VCaP (cell line): ENCODE measurements at regions not wholly inside any gene's neighbourhood (a gene's known extent, or its start where the extent isn't known, plus 50 kb on each side); places are given as distances from the start of the nearest gene placed in this dataset.

Experiments
- H3K27ac ChIP-seq: fragments of 450-650 bp; 2 replicates; pipeline ENCODE4 v1.5.1; 2017
- CTCF ChIP-seq: fragments of 450-650 bp; conservative IDR thresholded peaks from 2 replicates; pipeline ENCODE4 v1.5.1; 2017; ENCODE audit warnings: mild to moderate bottlenecking, moderate library complexity

DNA sequence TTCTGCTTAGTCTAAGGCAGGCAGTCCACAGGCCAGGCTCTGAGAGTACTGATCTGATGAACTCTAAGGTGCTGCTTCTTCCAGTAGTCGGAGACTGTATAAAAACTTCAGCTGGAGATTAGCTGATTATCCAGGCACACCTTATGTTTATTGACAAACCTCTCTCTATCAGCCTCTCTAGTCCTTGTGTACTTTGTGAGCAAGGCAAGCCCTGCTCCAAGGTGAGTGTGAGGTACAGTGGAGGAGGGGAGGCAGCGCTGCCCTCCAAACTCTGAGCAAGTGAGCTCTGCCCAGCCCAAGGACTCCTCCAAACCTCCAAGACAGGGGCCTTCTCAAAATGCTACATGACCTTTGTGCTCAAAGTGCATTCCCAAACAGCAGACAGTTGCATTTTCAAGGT lies 95.9 kb upstream of the CDKN3 start:
- no peak for TF ChIP-seq CTCF
- no peak overlapping the region for H3K27ac ChIP-seq

GRCh38 chr14:54301359-54301758 lies 95.4 kb upstream of the CDKN3 start:
- TF ChIP-seq CTCF: no peak

GRCh38 chr14:54306806-54307205 lies 90.0 kb upstream of the CDKN3 start:
- H3K27ac ChIP-seq: no peak overlapping the region
- TF ChIP-seq CTCF: no peak

More at GRCh38 chr14:54301359-54301758, 95.4 kb upstream of the CDKN3 start:
- H3K27ac ChIP-seq: no peak overlapping the region

- H3K27ac ChIP-seq: no peak overlapping the region
- no peak for TF ChIP-seq CTCF
Observed at GRCh38 chr14:54309615-54310014, 87.2 kb upstream of the CDKN3 start.

DNA sequence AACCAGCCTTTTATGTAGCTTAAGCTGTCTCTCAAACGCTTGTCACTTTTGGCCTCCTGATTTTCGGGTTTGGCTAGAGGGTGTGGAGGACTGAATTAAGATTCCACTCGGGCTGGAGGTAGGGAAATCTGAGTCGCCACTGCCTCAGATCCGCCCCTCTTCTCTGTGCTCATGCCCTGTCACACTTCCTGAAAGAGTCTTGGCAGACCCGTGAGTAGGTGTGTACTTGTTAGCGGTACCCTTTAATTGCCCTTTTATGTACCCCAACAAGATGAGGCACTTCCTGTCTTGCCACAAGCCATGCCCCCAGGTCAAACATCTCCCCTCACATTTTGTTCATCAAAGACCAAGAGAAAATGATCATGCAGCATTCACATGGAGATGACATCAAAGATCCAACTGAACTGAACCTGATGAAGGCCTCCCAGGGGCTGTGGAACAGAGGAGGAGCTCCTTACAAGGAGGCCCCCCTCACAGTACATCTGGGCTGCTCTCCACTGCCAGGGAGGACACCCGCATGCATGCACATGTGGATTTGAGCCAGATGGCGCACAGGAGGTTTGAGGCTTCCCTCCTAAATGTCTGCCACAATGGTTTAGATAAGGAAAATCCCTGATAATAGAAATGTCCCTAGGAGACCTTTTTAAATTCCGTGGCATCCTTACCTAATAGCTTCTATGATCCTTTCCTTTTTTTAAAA lies 86.5 kb upstream of the CDKN3 start:
- no peak for TF ChIP-seq CTCF
- no peak overlapping the region for H3K27ac ChIP-seq

GRCh38 chr14:54310851-54311228 lies 86.0 kb upstream of the CDKN3 start:
- no peak for TF ChIP-seq CTCF
- H3K27ac ChIP-seq: no peak overlapping the region

- TF ChIP-seq CTCF: no peak
- H3K27ac ChIP-seq: no peak overlapping the region
Observed at GRCh38 chr14:54312166-54312801, 84.5 kb upstream of the CDKN3 start.
